Sigmoid colon (tissue), 4 donors: ENCODE measurements at regions not wholly inside any gene's neighbourhood (a gene's known extent, or its start where the extent isn't known, plus 50 kb on each side); places are given as distances from the start of the nearest gene placed in this dataset.

Source experiments
- POLR2A ChIP-seq, 2 donors: fragments of 450-650 bp; IDR thresholded peaks; one replicate each; pipeline ENCODE4 v1.6.1; 2016; ENCODE audit warnings: antibody characterized with exemption in 2 of 2, mild to moderate bottlenecking in 2 of 2, moderate library complexity in 2 of 2
- POLR2AphosphoS5 ChIP-seq, 4 donors: sonication (generic); formaldehyde crosslinking; IDR thresholded peaks; one replicate each; pipeline ENCODE4 v1.6.1; 2017; ENCODE audit warnings: antibody characterized with exemption in 4 of 4
- TF ChIP-seq, protein P1 (sequence below), 4 experiments: fragments of 450-650 bp in 3 of 4; fragments of 200-600 bp in 1 of 4; IDR thresholded peaks; one replicate each; pipeline ENCODE4 v1.5.1; 2016 to 2019; ENCODE audit warnings: antibody characterized with exemption in 4 of 4, mild to moderate bottlenecking in 3 of 4, moderate library complexity in 2 of 4

GRCh38 chr6:48512390-48512789 is 401.4 kb upstream of the PTCHD4 start:
- TF ChIP-seq, protein P1, sequence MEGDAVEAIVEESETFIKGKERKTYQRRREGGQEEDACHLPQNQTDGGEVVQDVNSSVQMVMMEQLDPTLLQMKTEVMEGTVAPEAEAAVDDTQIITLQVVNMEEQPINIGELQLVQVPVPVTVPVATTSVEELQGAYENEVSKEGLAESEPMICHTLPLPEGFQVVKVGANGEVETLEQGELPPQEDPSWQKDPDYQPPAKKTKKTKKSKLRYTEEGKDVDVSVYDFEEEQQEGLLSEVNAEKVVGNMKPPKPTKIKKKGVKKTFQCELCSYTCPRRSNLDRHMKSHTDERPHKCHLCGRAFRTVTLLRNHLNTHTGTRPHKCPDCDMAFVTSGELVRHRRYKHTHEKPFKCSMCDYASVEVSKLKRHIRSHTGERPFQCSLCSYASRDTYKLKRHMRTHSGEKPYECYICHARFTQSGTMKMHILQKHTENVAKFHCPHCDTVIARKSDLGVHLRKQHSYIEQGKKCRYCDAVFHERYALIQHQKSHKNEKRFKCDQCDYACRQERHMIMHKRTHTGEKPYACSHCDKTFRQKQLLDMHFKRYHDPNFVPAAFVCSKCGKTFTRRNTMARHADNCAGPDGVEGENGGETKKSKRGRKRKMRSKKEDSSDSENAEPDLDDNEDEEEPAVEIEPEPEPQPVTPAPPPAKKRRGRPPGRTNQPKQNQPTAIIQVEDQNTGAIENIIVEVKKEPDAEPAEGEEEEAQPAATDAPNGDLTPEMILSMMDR (IDR thresholded peaks at IDR 0.05), result no peak
- TF ChIP-seq POLR2A (IDR thresholded peaks at IDR 0.05), result no peak
- TF ChIP-seq POLR2AphosphoS5 (IDR thresholded peaks at IDR 0.05), result no peak
